ENCODE measurements at regions not wholly inside any gene's neighbourhood (a gene's known extent, or its start where the extent isn't known, plus 50 kb on each side); places are given as distances from the start of the nearest gene placed in this dataset.

- no peak for TF ChIP-seq CTCF (IDR thresholded peaks at IDR 0.05)
- DNase-seq: no peak
- H3K27ac Mint-ChIP-seq: no peak overlapping the region
- peaks cover 0 to 2% of the 10 kb centered on the region in 2 experiments for H3K27me3 ChIP-seq (ENCODE audit: control insufficient read depth in 1 of 2, insufficient read depth in 2 of 2, low read length in 2 of 2)
- ChIA-PET POLR2A (no interaction called here), CTCF (no interaction called here)
- H3K27ac ChIP-seq (ENCODE audit: low read depth in 1 of 2, low read length in 2 of 2): no peak overlapping the region
- no peaks in the 10 kb centered on the region for H3K36me3 Mint-ChIP-seq (ENCODE audit: low read depth)
- no peak overlapping the region for H3K4me3 Mint-ChIP-seq
- H3K9me3 Mint-ChIP-seq: peaks cover 7% of the 10 kb centered on the region
- H3K9me3 ChIP-seq (ENCODE audit: control insufficient read depth in 1 of 2, insufficient read depth in 1 of 2, low read length in 2 of 2): peaks cover 0 to 5% of the 10 kb centered on the region in 2 experiments
- H3K4me1 Mint-ChIP-seq (ENCODE audit: low read depth): no peaks in the 10 kb centered on the region
- intact Hi-C loops (cut with DNase I, micrococcal nuclease): no loop called here
- no peak for ATAC-seq (ENCODE audit: poor library complexity)
- no peaks in the 10 kb centered on the region for H3K4me1 ChIP-seq (ENCODE audit: insufficient read depth, low read length)
- no peak overlapping the region for H3K4me3 ChIP-seq (ENCODE audit: low read length)
- H3K27me3 Mint-ChIP-seq: no peaks in the 10 kb centered on the region
- no peaks in the 10 kb centered on the region for H3K36me3 ChIP-seq (ENCODE audit: insufficient read depth, low read length)
Measured at GRCh38 chr4:120509719-120510118, 412.8 kb downstream of the PRDM5 start.

DNA sequence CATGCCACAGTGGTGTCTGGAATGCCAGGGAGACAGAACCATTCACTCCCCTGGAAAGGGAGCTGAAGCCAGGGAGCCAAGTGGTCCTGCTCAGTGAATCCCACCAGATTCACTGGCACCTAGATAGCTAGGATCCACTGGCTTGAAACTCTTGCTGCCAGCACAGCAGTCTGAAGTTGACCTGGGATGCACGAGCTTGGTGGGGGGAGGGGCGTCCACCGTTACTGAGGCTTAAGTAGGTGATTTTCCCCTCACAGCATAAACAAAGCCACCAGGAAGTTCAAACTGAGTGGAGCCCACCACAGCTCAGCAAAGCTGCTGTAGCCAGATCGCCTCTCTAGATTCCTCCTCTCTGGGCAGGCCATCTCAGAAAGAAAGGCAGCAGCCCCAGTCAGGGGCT lies 413.3 kb downstream of the PRDM5 start:
- DNase-seq: no peak
- Histone ChIP-seq H3K27me3 (ENCODE audit: control insufficient read depth in 1 of 2, insufficient read depth in 2 of 2, low read length in 2 of 2) (peaks cover 0 to 2% of the 10 kb centered on the region in 2 experiments), H3K27ac (ENCODE audit: low read depth in 1 of 2, low read length in 2 of 2) (no peak overlapping the region), H3K36me3 (ENCODE audit: insufficient read depth, low read length) (no peaks in the 10 kb centered on the region), H3K4me1 (ENCODE audit: insufficient read depth, low read length) (no peaks in the 10 kb centered on the region), H3K4me3 (ENCODE audit: low read length) (no peak overlapping the region), H3K9me3 (ENCODE audit: control insufficient read depth in 1 of 2, insufficient read depth in 1 of 2, low read length in 2 of 2) (peaks cover 0 to 5% of the 10 kb centered on the region in 2 experiments)
- intact Hi-C loops (cut with DNase I, micrococcal nuclease): no loop called here
- Mint-ChIP-seq H3K4me3 (no peak overlapping the region), H3K36me3 (ENCODE audit: low read depth) (no peaks in the 10 kb centered on the region), H3K9me3 (peaks cover 7% of the 10 kb centered on the region), H3K27ac (no peak overlapping the region), H3K4me1 (ENCODE audit: low read depth) (no peaks in the 10 kb centered on the region), H3K27me3 (no peaks in the 10 kb centered on the region)
- no peak for TF ChIP-seq CTCF (IDR thresholded peaks at IDR 0.05)
- ChIA-PET POLR2A (no interaction called here), CTCF (interaction anchor here (1.2 kb wide), 1 partner anchor 10 kb away, joined by 3 read pairs; no protein-coding TSS in a partner anchor)
- no peak for ATAC-seq (ENCODE audit: poor library complexity)

- DNase-seq (no peak), ATAC-seq (ENCODE audit: poor library complexity) (no peak)
- intact Hi-C loops (cut with DNase I, micrococcal nuclease): no loop called here
- no peak for TF ChIP-seq CTCF (IDR thresholded peaks at IDR 0.05)
- ChIA-PET CTCF (interaction anchor here (1.2 kb wide), 1 partner anchor 9 kb away, joined by 3 read pairs; no protein-coding TSS in a partner anchor), POLR2A (no interaction called here)
- Histone ChIP-seq H3K36me3 (ENCODE audit: insufficient read depth, low read length) (no peaks in the 10 kb centered on the region), H3K27ac (ENCODE audit: low read depth in 1 of 2, low read length in 2 of 2) (no peak overlapping the region), H3K4me1 (ENCODE audit: insufficient read depth, low read length) (no peaks in the 10 kb centered on the region), H3K4me3 (ENCODE audit: low read length) (no peak overlapping the region), H3K27me3 (ENCODE audit: control insufficient read depth in 1 of 2, insufficient read depth in 2 of 2, low read length in 2 of 2) (peaks cover 0 to 2% of the 10 kb centered on the region in 2 experiments), H3K9me3 (ENCODE audit: control insufficient read depth in 1 of 2, insufficient read depth in 1 of 2, low read length in 2 of 2) (peaks cover 4 to 5% of the 10 kb centered on the region in 2 experiments)
- H3K9me3 Mint-ChIP-seq: peaks cover 5% of the 10 kb centered on the region
- no peaks in the 10 kb centered on the region for H3K27me3 Mint-ChIP-seq
- no peak overlapping the region for H3K27ac Mint-ChIP-seq
- no peaks in the 10 kb centered on the region for H3K4me1 Mint-ChIP-seq (ENCODE audit: low read depth)
- H3K4me3 Mint-ChIP-seq: no peak overlapping the region
- H3K36me3 Mint-ChIP-seq (ENCODE audit: low read depth): no peaks in the 10 kb centered on the region
Measured at GRCh38 chr4:120508036-120508435, 414.5 kb downstream of the PRDM5 start.
